ENCODE measurements at regions not wholly inside any gene's neighbourhood (a gene's known extent, or its start where the extent isn't known, plus 50 kb on each side); places are given as distances from the start of the nearest gene placed in this dataset.

DNA sequence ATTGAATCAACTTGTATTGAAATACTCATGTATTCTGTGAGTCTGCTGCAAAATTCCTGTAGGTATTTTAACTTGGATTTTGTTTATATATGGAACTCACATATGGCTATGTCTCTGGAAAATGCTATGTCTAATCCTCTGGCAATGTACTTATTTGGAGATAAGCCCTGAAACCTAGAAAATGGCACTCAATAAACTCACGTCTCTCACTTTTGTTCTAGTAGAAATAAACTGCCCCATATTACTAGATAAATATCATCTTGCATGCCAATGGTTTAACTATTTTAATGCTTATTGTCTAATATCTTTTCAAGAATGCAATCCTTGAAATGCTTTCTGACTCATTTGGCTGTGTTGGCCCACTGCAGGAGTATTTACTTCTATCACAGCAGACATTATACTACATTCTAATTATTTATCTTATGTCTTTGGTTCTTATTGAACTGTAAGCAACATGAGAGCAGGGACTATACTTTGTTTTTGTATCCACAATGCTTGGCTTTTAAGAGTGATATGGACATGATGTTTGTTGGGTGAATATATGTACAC lies 292.2 kb upstream of the RSPO3 start:
- TF ChIP-seq, protein P1, sequence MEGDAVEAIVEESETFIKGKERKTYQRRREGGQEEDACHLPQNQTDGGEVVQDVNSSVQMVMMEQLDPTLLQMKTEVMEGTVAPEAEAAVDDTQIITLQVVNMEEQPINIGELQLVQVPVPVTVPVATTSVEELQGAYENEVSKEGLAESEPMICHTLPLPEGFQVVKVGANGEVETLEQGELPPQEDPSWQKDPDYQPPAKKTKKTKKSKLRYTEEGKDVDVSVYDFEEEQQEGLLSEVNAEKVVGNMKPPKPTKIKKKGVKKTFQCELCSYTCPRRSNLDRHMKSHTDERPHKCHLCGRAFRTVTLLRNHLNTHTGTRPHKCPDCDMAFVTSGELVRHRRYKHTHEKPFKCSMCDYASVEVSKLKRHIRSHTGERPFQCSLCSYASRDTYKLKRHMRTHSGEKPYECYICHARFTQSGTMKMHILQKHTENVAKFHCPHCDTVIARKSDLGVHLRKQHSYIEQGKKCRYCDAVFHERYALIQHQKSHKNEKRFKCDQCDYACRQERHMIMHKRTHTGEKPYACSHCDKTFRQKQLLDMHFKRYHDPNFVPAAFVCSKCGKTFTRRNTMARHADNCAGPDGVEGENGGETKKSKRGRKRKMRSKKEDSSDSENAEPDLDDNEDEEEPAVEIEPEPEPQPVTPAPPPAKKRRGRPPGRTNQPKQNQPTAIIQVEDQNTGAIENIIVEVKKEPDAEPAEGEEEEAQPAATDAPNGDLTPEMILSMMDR (IDR thresholded peaks at IDR 0.05; ENCODE audit: low read depth, low read length), result no peak

DNA sequence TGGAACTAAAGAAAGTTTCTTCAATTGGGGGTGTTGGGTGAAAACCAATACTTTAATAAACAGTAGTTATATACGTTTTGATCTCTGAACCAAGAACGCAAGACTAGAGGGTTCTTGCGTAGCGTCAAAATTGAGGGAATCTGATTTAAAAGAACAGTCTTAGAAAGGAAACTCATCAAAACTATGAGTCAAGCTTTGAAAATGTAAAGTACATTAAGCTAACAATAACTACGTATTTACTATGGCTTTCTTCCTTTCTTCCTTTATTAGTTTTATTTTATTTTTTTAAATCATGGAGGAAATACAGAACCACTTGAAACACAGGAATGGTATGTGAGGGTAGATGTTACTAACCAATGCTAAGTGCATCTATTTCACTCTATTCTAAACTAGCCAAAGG lies 287.0 kb upstream of the RSPO3 start:
- TF ChIP-seq, protein P1 (IDR thresholded peaks at IDR 0.05; ENCODE audit: low read depth, low read length), result no peak
- no peak overlapping the region for H3K4me3 ChIP-seq (ENCODE audit: low read depth, low read length)

More for the DNA sequence above, 292.2 kb upstream of the RSPO3 start:
- H3K4me3 ChIP-seq (ENCODE audit: low read depth, low read length), result no peak overlapping the region

DNA sequence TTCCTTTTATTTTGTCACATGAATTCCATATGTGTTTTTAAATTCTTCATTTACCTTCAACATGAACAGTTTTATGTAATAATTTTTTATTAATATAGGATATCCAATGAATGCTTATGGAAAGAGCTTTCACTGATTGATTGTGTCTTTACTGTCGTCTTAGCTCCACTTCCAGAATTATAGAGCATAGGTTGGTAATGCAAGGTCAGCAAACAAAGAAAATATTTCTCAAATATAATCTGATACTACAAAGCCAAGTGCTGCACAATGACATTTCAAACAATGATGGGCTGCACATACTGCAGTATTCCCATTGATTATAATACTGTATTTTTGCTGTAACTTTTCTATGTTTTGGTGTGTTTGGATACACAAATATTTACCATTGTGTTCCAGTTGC lies 275.7 kb upstream of the RSPO3 start:
- no peak overlapping the region for H3K4me3 ChIP-seq (ENCODE audit: low read depth, low read length)
- TF ChIP-seq, protein P1 (IDR thresholded peaks at IDR 0.05; ENCODE audit: low read depth, low read length), result no peak

DNA sequence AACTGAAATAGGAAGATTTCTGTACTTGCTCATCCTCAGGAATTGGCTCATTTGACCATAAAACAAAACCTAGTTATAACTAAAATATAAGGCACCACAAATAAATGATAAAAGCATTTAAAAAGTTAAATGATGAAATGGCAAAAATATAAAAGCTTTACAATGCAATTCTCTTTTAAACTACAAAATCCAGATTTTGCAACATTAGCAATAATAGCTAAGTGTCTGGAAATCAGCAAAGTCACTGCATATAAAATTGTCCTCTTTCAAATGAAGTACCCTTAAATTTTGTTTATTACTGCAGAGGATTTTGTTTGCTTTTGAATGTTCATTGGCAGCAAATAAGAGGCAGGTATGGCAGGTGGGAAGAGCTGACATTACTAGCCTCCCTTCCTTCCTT lies 270.4 kb upstream of the RSPO3 start:
- TF ChIP-seq, protein P1 (IDR thresholded peaks at IDR 0.05; ENCODE audit: low read depth, low read length), result no peak

DNA sequence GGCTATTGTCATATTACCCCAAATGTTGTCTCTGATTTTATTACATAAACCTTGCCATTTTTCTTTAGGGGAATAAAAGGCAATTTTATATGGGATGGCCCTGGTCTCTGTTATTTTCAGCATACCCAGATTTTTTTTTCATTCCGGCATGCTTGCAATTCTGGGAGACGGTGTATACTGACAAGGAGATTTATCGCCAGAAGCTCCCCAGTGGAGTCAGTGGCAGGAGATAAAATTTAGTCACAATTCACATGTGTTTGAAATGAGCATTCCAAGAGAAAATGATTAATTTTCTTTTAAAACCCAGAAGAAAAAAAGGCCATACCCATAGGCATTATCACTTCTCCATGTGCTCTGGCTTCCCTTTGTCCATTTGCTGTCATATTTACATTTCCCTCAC lies 250.8 kb upstream of the RSPO3 start:
- no peak overlapping the region for H3K4me3 ChIP-seq (ENCODE audit: low read depth, low read length)
- TF ChIP-seq, protein P1 (IDR thresholded peaks at IDR 0.05; ENCODE audit: low read depth, low read length), result no peak

More for the DNA sequence above, 270.4 kb upstream of the RSPO3 start:
- no peak overlapping the region for H3K4me3 ChIP-seq (ENCODE audit: low read depth, low read length)

DNA sequence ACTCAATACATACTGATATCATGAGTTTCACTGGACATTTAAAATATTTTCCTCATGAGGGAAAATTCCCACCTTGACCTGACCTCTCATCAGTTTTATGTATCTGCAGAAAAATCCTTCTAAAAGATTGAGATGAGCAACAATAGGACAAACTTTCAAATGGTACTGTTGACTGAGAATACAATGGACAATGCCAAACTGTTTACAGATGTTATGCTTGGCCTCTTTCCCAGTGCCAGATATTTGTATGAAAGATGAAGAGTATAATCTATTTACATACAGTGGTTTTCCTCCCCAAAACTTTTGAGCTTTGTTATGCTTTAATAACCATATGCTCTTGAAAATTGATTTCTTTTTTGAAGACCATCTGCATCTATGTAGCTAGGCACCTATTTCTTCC lies 245.1 kb upstream of the RSPO3 start:
- H3K4me3 ChIP-seq (ENCODE audit: low read depth, low read length), result no peak overlapping the region
- TF ChIP-seq, protein P1 (IDR thresholded peaks at IDR 0.05; ENCODE audit: low read depth, low read length), result no peak

DNA sequence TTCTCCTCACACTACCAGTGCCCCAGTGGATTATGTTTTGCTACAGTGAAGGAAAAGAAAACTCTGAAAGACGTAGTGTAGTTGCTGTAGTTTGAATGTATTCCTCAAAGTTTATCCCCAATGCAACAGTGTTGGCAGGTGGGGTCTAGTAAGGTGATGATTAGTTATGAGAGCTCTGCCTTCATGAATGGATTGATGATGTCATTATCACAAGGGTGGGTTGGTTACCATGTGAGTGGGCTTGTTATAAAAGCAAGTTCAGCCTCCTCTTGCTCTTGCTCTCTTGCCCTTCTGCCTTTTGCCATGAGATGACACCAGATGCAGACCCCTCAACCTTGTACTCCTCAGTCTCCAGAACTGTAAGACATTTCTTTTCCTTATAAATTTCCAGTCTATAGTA lies 244.7 kb upstream of the RSPO3 start:
- TF ChIP-seq, protein P1 (IDR thresholded peaks at IDR 0.05; ENCODE audit: low read depth, low read length), result no peak
- H3K4me3 ChIP-seq (ENCODE audit: low read depth, low read length), result no peak overlapping the region
